WERI-Rb-1 (cell line): ENCODE measurements at regions not wholly inside any gene's neighbourhood (a gene's known extent, or its start where the extent isn't known, plus 50 kb on each side); places are given as distances from the start of the nearest gene placed in this dataset.

ENCODE experiments used
- DNase-seq: peaks from one replicate; pipeline ENCODE4 v3.0.0-alpha.2; 2020
- H3K27ac ChIP-seq: fragments of 250-450 bp; sonication (Bioruptor Pico); 2 replicates; pipeline ENCODE4 v1.5.1; 2020; ENCODE audit warnings: mild to moderate bottlenecking, moderate library complexity
- H3K27me3 ChIP-seq: fragments of 250-450 bp; sonication (Bioruptor Pico); 2 replicates; pipeline ENCODE4 v1.5.1; 2021; ENCODE audit warnings: mild to moderate bottlenecking, low read depth, moderate library complexity; ENCODE audit not compliant: insufficient read depth, severe bottlenecking
- H3K36me3 ChIP-seq: fragments of 250-450 bp; sonication (Bioruptor Pico); 2 replicates; pipeline ENCODE4 v1.5.1; 2020; ENCODE audit warnings: mild to moderate bottlenecking, moderate library complexity
- H3K4me3 ChIP-seq: 2 replicates; pipeline ENCODE4 v1.5.1; 2011; ENCODE audit warnings: low read depth, mild to moderate bottlenecking, control low read depth, low read length
- H3K9me3 ChIP-seq: fragments of 250-450 bp; sonication (Bioruptor Pico); 2 replicates; pipeline ENCODE4 v1.5.1; 2021; ENCODE audit warnings: mild to moderate bottlenecking, moderate library complexity; ENCODE audit not compliant: severe bottlenecking
- CTCF ChIP-seq: IDR thresholded peaks from 2 replicates; pipeline ENCODE4 v1.5.1; 2011; ENCODE audit warnings: low read depth, mild to moderate bottlenecking, control low read depth, inconsistent platforms, low read length

- Histone ChIP-seq H3K9me3 (no peaks in the 10 kb centered on the region), H3K27me3 (no peaks in the 10 kb centered on the region), H3K27ac (no peak overlapping the region), H3K4me3 (no peak overlapping the region), H3K36me3 (peaks cover 3% of the 10 kb centered on the region; the same call in 1 of the 2 replicates)
- DNase-seq: peak; percentile 28
- TF ChIP-seq CTCF: 0 out of 2 replicates have a peak, but pooled peaks have one; percentile 25
These were observed 131.3 kb upstream of the MGAT5 start for GRCh38 chr2:134122610-134123009.

- Histone ChIP-seq H3K27me3 (no peaks in the 10 kb centered on the region), H3K27ac (no peak overlapping the region), H3K4me3 (no peak overlapping the region), H3K36me3 (peaks cover 3% of the 10 kb centered on the region; the same call in 1 of the 2 replicates), H3K9me3 (no peaks in the 10 kb centered on the region)
- TF ChIP-seq CTCF: no peak
- DNase-seq: no peak
These were observed 130.5 kb upstream of the MGAT5 start for GRCh38 chr2:134123332-134123731.

- Histone ChIP-seq H3K27me3 (no peaks in the 10 kb centered on the region), H3K4me3 (no peak overlapping the region), H3K9me3 (no peaks in the 10 kb centered on the region), H3K27ac (no peak overlapping the region), H3K36me3 (peaks cover 3% of the 10 kb centered on the region; the same call in 1 of the 2 replicates)
- TF ChIP-seq CTCF: no peak
- DNase-seq: no peak
These were observed 129.7 kb upstream of the MGAT5 start for GRCh38 chr2:134124047-134124753.

- no peak for DNase-seq
- H3K36me3 ChIP-seq: peaks cover 14% of the 10 kb centered on the region
- TF ChIP-seq CTCF: no peak
- no peak overlapping the region for H3K4me3 ChIP-seq
- no peak overlapping the region for H3K27ac ChIP-seq
- no peaks in the 10 kb centered on the region for H3K9me3 ChIP-seq
- H3K27me3 ChIP-seq: no peaks in the 10 kb centered on the region
These were observed 126.4 kb upstream of the MGAT5 start for GRCh38 chr2:134127496-134127895.

- Histone ChIP-seq H3K9me3 (no peaks in the 10 kb centered on the region), H3K36me3 (peaks cover 14% of the 10 kb centered on the region), H3K4me3 (no peak overlapping the region), H3K27me3 (no peaks in the 10 kb centered on the region), H3K27ac (no peak overlapping the region)
- no peak for DNase-seq
- TF ChIP-seq CTCF: no peak
These were observed 125.1 kb upstream of the MGAT5 start for GRCh38 chr2:134128746-134129145.
